ENCODE measurements at regions not wholly inside any gene's neighbourhood (a gene's known extent, or its start where the extent isn't known, plus 50 kb on each side); places are given as distances from the start of the nearest gene placed in this dataset.

DNA sequence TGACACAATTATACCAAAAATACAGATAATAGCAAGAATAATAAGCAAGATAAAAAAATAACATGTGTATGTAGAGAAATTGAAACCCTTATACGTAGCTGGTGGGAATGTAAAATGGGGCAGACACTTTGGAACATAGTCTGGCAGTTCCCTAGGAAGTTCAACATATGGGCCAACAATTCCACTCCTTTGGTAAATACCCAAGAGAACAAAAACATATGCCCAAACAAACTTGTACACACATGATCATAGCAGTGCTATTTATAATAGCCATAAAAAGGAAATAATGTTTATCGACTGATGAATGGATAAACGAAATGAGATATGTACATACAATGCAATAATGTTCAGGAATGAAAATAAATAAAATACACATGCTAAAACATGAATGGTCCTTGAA, 462.4 kb upstream of the SORCS1 start:
- no peak overlapping the region for H3K4me3 Mint-ChIP-seq
- no peak for TF ChIP-seq CTCF (conservative IDR thresholded peaks at IDR 0.05)
- no peak overlapping the region for H3K27ac Mint-ChIP-seq
- H3K27me3 Mint-ChIP-seq = no peaks in the 10 kb centered on the region
- H3K9me3 Mint-ChIP-seq = no peaks in the 10 kb centered on the region
- no peak for DNase-seq (ENCODE audit: extremely low spot score, unreplicated experiment)
- H3K4me1 Mint-ChIP-seq (ENCODE audit: unreplicated experiment) = no peaks in the 10 kb centered on the region
- H3K36me3 Mint-ChIP-seq = no peaks in the 10 kb centered on the region

GRCh38 chr10:107623292-107623691, 458.8 kb upstream of the SORCS1 start:
- no peak for TF ChIP-seq CTCF (conservative IDR thresholded peaks at IDR 0.05)
- no peaks in the 10 kb centered on the region for H3K4me1 Mint-ChIP-seq (ENCODE audit: unreplicated experiment)
- no peaks in the 10 kb centered on the region for H3K27me3 Mint-ChIP-seq
- no peaks in the 10 kb centered on the region for H3K9me3 Mint-ChIP-seq
- no peaks in the 10 kb centered on the region for H3K36me3 Mint-ChIP-seq
- H3K4me3 Mint-ChIP-seq = no peak overlapping the region
- DNase-seq (ENCODE audit: extremely low spot score, unreplicated experiment) = no peak
- no peak overlapping the region for H3K27ac Mint-ChIP-seq

- Mint-ChIP-seq H3K36me3 (no peaks in the 10 kb centered on the region), H3K27me3 (no peaks in the 10 kb centered on the region), H3K4me3 (no peak overlapping the region), H3K4me1 (ENCODE audit: unreplicated experiment) (no peaks in the 10 kb centered on the region), H3K27ac (no peak overlapping the region), H3K9me3 (no peaks in the 10 kb centered on the region)
- no peak for TF ChIP-seq CTCF (conservative IDR thresholded peaks at IDR 0.05)
- no peak for DNase-seq (ENCODE audit: extremely low spot score, unreplicated experiment)
Observed at GRCh38 chr10:107619139-107619538, 454.6 kb upstream of the SORCS1 start.

DNA sequence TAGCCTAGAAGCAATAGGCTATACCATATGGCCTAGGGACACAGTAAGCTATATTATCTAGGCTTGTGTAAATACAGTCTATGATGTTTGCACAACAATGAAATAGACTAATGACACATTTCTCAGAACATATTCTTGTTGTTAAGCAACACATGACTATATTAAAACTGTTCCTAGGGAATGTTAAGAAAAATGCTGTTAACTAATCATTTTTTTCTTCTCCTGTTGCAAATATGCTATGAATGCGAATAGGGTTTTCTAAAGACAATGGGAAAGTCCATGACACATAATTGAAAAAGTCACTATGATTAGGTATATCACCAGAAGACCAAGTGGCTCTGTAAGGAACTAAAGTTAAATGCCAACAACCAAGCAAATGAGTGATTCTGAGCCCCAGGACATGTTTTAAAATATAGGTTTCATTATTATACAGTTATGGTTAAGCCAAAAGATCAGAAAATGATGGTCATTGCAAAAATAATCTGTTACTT, 454.0 kb upstream of the SORCS1 start:
- Mint-ChIP-seq H3K9me3 (no peaks in the 10 kb centered on the region), H3K36me3 (no peaks in the 10 kb centered on the region), H3K27me3 (no peaks in the 10 kb centered on the region), H3K4me1 (ENCODE audit: unreplicated experiment) (no peaks in the 10 kb centered on the region), H3K27ac (no peak overlapping the region), H3K4me3 (no peak overlapping the region)
- no peak for DNase-seq (ENCODE audit: extremely low spot score, unreplicated experiment)
- TF ChIP-seq CTCF (conservative IDR thresholded peaks at IDR 0.05) = no peak

GRCh38 chr10:107616463-107617410, 452.2 kb upstream of the SORCS1 start:
- TF ChIP-seq CTCF (conservative IDR thresholded peaks at IDR 0.05) = no peak
- Mint-ChIP-seq H3K36me3 (no peaks in the 10 kb centered on the region), H3K27me3 (no peaks in the 10 kb centered on the region), H3K4me3 (no peak overlapping the region), H3K9me3 (no peaks in the 10 kb centered on the region), H3K4me1 (ENCODE audit: unreplicated experiment) (no peaks in the 10 kb centered on the region), H3K27ac (no peak overlapping the region)
- no peak for DNase-seq (ENCODE audit: extremely low spot score, unreplicated experiment)

Measured in type B pancreatic cell (in vitro differentiated cells).